NCI-H2227 (cell line): ENCODE measurements at regions not wholly inside any gene's neighbourhood (a gene's known extent, or its start where the extent isn't known, plus 50 kb on each side); places are given as distances from the start of the nearest gene placed in this dataset.

Experiments
- DNase-seq: peaks from one replicate; lab custom pipeline; 2025; ENCODE audit not compliant: unreplicated experiment; lab: John Stamatoyannopoulos, UW

GRCh38 chr4:153131596-153131995, 72.6 kb upstream of the TRIM2 start:
- no peak for DNase-seq

GRCh38 chr4:153137159-153137558, 67.1 kb upstream of the TRIM2 start:
- no peak for DNase-seq

GRCh38 chr4:153137677-153138630, 66.3 kb upstream of the TRIM2 start:
- DNase-seq: no peak

GRCh38 chr4:153138736-153139135, 65.5 kb upstream of the TRIM2 start:
- no peak for DNase-seq

- no peak for DNase-seq
Measured at GRCh38 chr4:153140294-153140693, 63.9 kb upstream of the TRIM2 start.

- DNase-seq: no peak
Measured at GRCh38 chr4:153141238-153141637, 63.0 kb upstream of the TRIM2 start.

- DNase-seq: peak; percentile 75
Measured at GRCh38 chr4:153142700-153143438, 61.4 kb upstream of the TRIM2 start.

GRCh38 chr4:153143527-153144348, 60.5 kb upstream of the TRIM2 start:
- DNase-seq: peak; percentile 67

- DNase-seq: no peak
Measured at GRCh38 chr4:153146031-153146430, 58.2 kb upstream of the TRIM2 start.

- DNase-seq: no peak
Measured at GRCh38 chr4:153146961-153147360, 57.3 kb upstream of the TRIM2 start.

GRCh38 chr4:153148791-153149190, 55.5 kb upstream of the TRIM2 start:
- DNase-seq: no peak

- DNase-seq: peak; percentile 87
Measured at GRCh38 chr4:153151535-153152455, 52.4 kb upstream of the TRIM2 start.

GRCh38 chr4:153152501-153153338, 51.5 kb upstream of the TRIM2 start:
- DNase-seq: peak; percentile 92

GRCh38 chr4:153153339-153153871, 50.8 kb upstream of the TRIM2 start:
- peak; percentile 76 for DNase-seq

GRCh38 chr4:153154007-153154975, 50.0 kb upstream of the TRIM2 start:
- peak; percentile 52 for DNase-seq
